ENCODE measurements at regions not wholly inside any gene's neighbourhood (a gene's known extent, or its start where the extent isn't known, plus 50 kb on each side); places are given as distances from the start of the nearest gene placed in this dataset.

DNA sequence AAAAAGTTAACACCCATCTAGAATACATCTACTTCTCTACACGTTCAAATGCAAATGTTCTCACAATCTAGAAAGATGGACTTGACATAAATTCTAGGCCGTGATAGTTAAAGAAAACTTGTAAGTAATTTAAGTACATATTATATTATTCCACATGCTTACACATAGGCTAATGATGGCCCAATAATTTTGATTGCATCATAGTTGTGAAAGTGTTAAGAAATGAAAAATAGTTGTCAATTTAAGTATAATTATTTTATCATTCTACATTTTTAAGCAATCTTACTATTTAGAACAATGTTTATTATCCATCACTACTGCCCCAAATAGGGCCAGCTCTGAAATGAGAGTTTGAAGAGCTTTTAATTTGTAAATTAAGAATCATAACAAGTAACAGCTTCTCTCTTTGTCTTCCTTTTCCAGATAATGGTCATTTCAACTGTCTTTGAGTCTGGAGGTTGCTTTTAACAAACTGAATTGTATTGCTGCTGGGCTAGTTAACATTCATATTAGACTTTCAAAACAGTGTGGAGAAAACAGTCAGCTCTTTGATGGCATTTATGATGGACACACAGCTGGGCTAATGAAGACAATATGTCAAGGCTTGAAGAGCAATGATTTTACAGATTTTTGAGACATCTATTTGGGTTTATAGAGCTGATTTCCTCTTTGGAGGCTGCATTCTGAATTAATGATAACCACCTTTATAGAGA is 246.1 kb upstream of the KCNH8 start:
- TF ChIP-seq POLR2A (IDR thresholded peaks at IDR 0.05) (no peak), CTCF (IDR thresholded peaks at IDR 0.05) (no peak)

Data from esophagus squamous epithelium (tissue), 4 donors.